ENCODE measurements at regions not wholly inside any gene's neighbourhood (a gene's known extent, or its start where the extent isn't known, plus 50 kb on each side); places are given as distances from the start of the nearest gene placed in this dataset.

DNA sequence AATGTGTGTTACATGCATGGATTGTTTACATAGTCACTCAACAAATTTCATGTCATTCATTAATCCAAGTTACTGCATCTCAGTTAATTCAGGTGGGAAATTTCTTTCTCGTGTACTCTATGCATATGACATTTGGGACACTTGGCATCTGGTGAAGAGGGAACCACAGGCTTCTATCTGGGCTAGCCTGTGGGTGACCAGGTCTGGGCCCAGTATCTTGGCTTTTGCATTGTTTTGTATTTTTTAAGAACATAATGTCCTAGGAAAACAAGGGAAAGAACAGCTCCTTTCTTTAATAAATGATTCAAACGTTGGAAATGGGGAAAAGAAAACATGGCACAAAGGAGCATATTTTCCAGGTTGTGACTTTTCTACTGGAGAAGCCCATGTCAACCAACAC lies 331.1 kb downstream of the WDR11 start (continued):
- TF ChIP-seq, protein P1, sequence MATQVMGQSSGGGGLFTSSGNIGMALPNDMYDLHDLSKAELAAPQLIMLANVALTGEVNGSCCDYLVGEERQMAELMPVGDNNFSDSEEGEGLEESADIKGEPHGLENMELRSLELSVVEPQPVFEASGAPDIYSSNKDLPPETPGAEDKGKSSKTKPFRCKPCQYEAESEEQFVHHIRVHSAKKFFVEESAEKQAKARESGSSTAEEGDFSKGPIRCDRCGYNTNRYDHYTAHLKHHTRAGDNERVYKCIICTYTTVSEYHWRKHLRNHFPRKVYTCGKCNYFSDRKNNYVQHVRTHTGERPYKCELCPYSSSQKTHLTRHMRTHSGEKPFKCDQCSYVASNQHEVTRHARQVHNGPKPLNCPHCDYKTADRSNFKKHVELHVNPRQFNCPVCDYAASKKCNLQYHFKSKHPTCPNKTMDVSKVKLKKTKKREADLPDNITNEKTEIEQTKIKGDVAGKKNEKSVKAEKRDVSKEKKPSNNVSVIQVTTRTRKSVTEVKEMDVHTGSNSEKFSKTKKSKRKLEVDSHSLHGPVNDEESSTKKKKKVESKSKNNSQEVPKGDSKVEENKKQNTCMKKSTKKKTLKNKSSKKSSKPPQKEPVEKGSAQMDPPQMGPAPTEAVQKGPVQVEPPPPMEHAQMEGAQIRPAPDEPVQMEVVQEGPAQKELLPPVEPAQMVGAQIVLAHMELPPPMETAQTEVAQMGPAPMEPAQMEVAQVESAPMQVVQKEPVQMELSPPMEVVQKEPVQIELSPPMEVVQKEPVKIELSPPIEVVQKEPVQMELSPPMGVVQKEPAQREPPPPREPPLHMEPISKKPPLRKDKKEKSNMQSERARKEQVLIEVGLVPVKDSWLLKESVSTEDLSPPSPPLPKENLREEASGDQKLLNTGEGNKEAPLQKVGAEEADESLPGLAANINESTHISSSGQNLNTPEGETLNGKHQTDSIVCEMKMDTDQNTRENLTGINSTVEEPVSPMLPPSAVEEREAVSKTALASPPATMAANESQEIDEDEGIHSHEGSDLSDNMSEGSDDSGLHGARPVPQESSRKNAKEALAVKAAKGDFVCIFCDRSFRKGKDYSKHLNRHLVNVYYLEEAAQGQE (IDR thresholded peaks at IDR 0.05; ENCODE audit: unreplicated experiment) = no peak

DNA sequence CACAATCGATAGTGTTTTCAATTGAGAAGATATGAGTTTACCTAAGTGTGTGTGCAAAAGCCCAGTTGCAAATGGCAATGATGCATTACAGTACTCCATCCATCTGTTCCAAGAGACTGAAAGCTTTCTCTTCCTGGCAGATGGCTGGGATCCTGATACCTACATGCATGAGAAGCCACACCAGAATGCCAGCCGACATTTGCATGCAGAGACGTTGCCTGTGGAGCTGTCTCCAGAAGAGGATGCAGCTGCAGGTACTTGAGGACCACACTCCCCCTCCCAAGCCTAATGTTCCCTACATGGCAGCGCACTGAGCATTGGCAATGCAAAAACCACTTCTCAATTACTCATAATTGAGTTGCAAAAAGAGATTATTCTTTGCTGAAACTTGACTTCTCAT lies 332.1 kb downstream of the WDR11 start:
- Histone ChIP-seq H3F3A (replicated peaks; ENCODE audit: low read depth) (no peaks in the 10 kb centered on the region), H3K9me2 (ENCODE audit: insufficient read depth) (no peaks in the 10 kb centered on the region), H3K79me2 (replicated peaks; ENCODE audit: insufficient read depth) (no peaks in the 10 kb centered on the region), H3K36me3 (ENCODE audit: insufficient read depth) (no peaks in the 10 kb centered on the region), H4K20me1 (replicated peaks; ENCODE audit: insufficient read depth) (no peaks in the 10 kb centered on the region), H3K27ac (ENCODE audit: low read depth) (no peak overlapping the region), H2AFZ (no peak overlapping the region), H3K27me3 (ENCODE audit: insufficient read depth) (no peaks in the 10 kb centered on the region), H3K4me1 (ENCODE audit: insufficient read depth) (no peaks in the 10 kb centered on the region), H3K4me3 (no peak overlapping the region), H3K4me2 (no peak overlapping the region)
- Mint-ChIP-seq H3K9me3 (no peaks in the 10 kb centered on the region), H3K36me3 (ENCODE audit: low read depth) (no peaks in the 10 kb centered on the region), H3K27me3 (ENCODE audit: insufficient read depth, low read depth, poor library complexity) (no peaks in the 10 kb centered on the region), H3K27ac (no peak overlapping the region), H3K4me3 (no peak overlapping the region), H3K4me1 (peaks cover 4% of the 10 kb centered on the region; the same call in 1 of the 3 replicates)
- DNase-seq (ENCODE audit: low spot score) (no peak), ATAC-seq (no peak)
- TF ChIP-seq POLR2AphosphoS5 (IDR thresholded peaks at IDR 0.05; ENCODE audit: low read depth) (no peak), CREB1 (CRISPR knock-in tag; IDR thresholded peaks at IDR 0.05; ENCODE audit: low read depth) (no peak), EZH2 (IDR thresholded peaks at IDR 0.05; ENCODE audit: low read depth, unreplicated experiment) (no peak), JUNB (IDR thresholded peaks at IDR 0.05; ENCODE audit: unreplicated experiment) (no peak), STAT1 (IDR thresholded peaks at IDR 0.05; ENCODE audit: unreplicated experiment) (no peak), ZNF114 (CRISPR knock-in tag; IDR thresholded peaks at IDR 0.05) (no peak), ZNF462 (CRISPR knock-in tag; IDR thresholded peaks at IDR 0.05) (no peak), ZNF331 (CRISPR knock-in tag; IDR thresholded peaks at IDR 0.05; ENCODE audit: low read depth) (no peak), CTCF (conservative IDR thresholded peaks at IDR 0.05; ENCODE audit: low read depth in 2 of 2) (no peak), NANOG (IDR thresholded peaks at IDR 0.05; ENCODE audit: borderline replicate concordance) (no peak)
- TF ChIP-seq, protein P1 (IDR thresholded peaks at IDR 0.05; ENCODE audit: unreplicated experiment) = no peak

Measured in GM23338 (cell line).